GM06990 (cell line): ENCODE measurements at regions not wholly inside any gene's neighbourhood (a gene's known extent, or its start where the extent isn't known, plus 50 kb on each side); places are given as distances from the start of the nearest gene placed in this dataset.
A peak's percentile ranks its signal among the peaks of the same experiment; 100 is the strongest.

Experiments
- DNase-seq: peaks from one replicate; pipeline ENCODE4 v3.0.0-alpha.2; 2011; ENCODE audit not compliant: insufficient read length; ENCODE audit errors: extremely low read depth
- H3K27me3 ChIP-seq: replicated peaks from 2 replicates; pipeline ENCODE4 v1.6.0; 2011; ENCODE audit warnings: low read length; ENCODE audit not compliant: control insufficient read depth, insufficient read depth
- H3K36me3 ChIP-seq: 2 replicates; pipeline ENCODE4 v1.5.1; 2011; ENCODE audit warnings: low read length; ENCODE audit not compliant: control insufficient read depth, insufficient read depth
- H3K4me3 ChIP-seq: replicated peaks from 2 replicates; pipeline ENCODE4 v1.5.1; 2011; ENCODE audit warnings: low read depth, mild to moderate bottlenecking, control low read depth, low read length
- CTCF ChIP-seq: IDR thresholded peaks from 2 replicates; pipeline ENCODE4 v1.5.1; 2011; ENCODE audit warnings: low read length, control low read depth, mild to moderate bottlenecking, inconsistent platforms; ENCODE audit not compliant: insufficient read depth, poor library complexity, severe bottlenecking

DNA sequence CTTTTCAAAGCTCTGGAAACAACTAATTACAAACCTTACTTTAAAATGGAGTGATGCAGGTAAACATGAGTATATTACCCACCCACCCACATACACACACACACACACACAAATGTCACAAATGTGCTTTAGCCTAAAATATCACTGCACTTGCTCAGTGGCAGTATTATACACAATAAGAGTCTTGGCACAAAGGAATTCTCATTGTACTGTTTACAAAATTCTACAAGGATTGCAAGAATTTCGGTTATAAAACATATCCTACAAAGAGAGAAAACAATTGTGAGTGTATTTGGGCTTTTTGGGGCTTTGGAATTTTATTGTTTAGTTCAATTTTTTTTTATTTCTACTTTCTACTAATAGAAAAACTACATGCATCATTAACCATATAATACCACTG lies 113.2 kb upstream of the BEND6 start:
- H3K36me3 ChIP-seq, result no peaks in the 10 kb centered on the region
- no peaks in the 10 kb centered on the region for H3K27me3 ChIP-seq
- no peak for DNase-seq
- no peak for TF ChIP-seq CTCF
- peak overlapping the region; percentile 96 for H3K4me3 ChIP-seq

DNA sequence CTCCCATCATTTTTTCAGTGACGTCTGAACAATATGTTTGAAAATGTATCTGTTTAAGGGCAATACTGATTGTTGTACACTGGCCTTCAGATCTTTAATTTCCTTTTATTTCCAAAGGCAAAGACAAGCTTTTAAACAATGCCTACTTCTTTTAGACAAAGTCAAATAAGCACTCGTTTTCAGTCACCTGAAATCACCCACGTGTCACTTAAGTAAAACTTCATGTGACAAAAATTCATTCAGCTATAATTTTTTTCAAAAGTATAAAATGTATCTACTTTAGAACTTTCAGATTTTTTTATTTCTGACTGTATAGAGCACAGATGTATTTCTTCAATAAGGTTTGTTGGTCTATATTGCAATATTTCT lies 113.5 kb upstream of the BEND6 start:
- no peak for TF ChIP-seq CTCF
- H3K27me3 ChIP-seq, result no peaks in the 10 kb centered on the region
- DNase-seq, result no peak
- no peaks in the 10 kb centered on the region for H3K36me3 ChIP-seq
- peak overlapping the region; percentile 96 for H3K4me3 ChIP-seq

- no peaks in the 10 kb centered on the region for H3K36me3 ChIP-seq
- H3K4me3 ChIP-seq, result peak overlapping the region; percentile 96
- no peak for TF ChIP-seq CTCF
- no peaks in the 10 kb centered on the region for H3K27me3 ChIP-seq
- DNase-seq, result no peak
Observed at GRCh38 chr6:56840467-56841380, 114.2 kb upstream of the BEND6 start.

- Histone ChIP-seq H3K27me3 (no peaks in the 10 kb centered on the region), H3K4me3 (peak overlapping the region; percentile 96), H3K36me3 (no peaks in the 10 kb centered on the region)
- no peak for TF ChIP-seq CTCF
- no peak for DNase-seq
Observed at GRCh38 chr6:56839533-56840183, 115.2 kb upstream of the BEND6 start.

DNA sequence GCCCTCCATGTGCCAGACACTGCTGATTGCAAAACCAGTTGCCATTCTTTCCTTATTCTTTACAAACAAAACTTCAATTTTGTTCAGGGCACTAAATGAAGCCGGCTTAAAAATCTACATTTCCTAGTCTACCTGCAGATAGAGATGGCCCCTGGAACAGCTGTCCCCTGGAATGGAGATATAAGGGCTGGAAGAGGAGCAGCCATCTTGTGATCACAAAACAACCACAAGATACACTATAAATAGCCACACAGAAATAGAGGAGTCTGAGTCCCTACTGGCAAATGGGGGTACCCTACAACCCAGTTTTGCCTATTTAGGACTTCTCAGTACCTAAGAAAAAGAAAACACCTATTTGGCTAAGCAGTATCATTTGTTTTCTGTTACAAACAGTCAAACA lies 115.9 kb upstream of the BEND6 start:
- no peak for TF ChIP-seq CTCF
- DNase-seq, result no peak
- peak overlapping the region; percentile 96 for H3K4me3 ChIP-seq

More for the DNA sequence above, 115.9 kb upstream of the BEND6 start:
- Histone ChIP-seq H3K36me3 (no peaks in the 10 kb centered on the region), H3K27me3 (no peaks in the 10 kb centered on the region)
